ENCODE measurements at regions not wholly inside any gene's neighbourhood (a gene's known extent, or its start where the extent isn't known, plus 50 kb on each side); places are given as distances from the start of the nearest gene placed in this dataset.

DNA sequence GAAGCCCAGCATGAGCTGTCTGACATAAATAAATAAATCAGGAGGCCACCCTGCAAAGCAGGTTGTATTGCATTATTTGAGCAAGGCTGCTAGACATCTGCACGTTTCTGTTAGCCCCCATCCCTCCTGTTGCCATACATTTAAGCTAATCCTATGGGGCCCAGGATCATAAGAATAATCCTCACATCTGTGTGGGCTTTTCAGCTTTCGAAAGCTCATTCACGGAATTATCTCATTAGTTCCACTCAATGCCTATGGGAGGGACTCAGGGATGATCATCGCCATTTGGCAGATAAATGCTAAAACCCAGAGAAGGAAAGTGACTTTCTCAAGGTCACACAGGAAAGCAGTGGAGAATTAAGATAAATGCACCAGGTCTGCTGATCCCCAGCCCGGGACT lies 123.4 kb downstream of the TLE3 start:
- TF ChIP-seq CTCF (IDR thresholded peaks at IDR 0.05) (no peak), POLR2A (IDR thresholded peaks at IDR 0.05) (no peak)
